HG03575 (cell line): ENCODE measurements at regions not wholly inside any gene's neighbourhood (a gene's known extent, or its start where the extent isn't known, plus 50 kb on each side); places are given as distances from the start of the nearest gene placed in this dataset.

ENCODE experiments used
- ATAC-seq: cut with Tn5 transposase; IDR thresholded peaks from one replicate; pipeline ENCODE4 v1.9.1; 2021; ENCODE audit not compliant: unreplicated experiment, insufficient number of reproducible peaks, low FRiP score; ENCODE audit errors: extremely low read depth

DNA sequence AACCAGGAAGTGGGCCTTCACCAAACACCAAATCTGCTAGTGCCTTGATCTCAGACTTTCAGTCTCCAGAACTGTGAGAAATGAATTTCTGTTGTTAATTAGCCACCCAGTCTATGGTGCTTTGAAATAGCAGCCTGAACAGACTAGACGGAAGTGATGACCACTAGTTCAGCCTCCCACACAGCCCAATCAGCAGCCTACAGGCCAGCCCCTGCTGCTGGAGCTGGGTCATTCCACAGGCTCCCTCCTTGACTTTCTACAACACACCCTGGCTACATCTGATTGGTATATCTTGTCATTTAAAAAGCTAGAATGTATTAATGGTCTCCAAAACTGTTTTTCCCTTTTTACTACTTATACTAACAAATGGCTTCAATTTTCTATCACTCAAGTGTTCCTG is 277.2 kb upstream of the TAC1 start:
- ATAC-seq = no peak

DNA sequence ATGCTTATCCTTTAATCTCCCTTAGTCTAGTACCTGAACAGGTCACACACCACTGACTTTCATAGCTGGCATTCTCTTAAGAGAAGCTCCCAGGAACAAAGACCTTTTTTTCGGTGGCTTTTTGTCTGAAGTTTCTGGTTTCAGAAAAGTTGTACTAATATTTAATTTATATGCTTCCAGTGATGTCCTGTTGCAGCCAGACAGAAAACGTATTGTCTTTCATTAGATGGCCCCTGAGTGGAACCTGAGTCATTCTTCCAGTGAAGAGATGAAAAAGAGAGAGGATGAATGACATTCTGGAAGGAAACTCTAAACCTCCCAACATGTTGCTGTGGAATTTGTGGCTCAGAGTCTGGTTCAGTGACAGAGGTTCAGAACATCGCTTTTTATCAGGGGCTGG is 274.8 kb upstream of the TAC1 start:
- ATAC-seq = no peak

DNA sequence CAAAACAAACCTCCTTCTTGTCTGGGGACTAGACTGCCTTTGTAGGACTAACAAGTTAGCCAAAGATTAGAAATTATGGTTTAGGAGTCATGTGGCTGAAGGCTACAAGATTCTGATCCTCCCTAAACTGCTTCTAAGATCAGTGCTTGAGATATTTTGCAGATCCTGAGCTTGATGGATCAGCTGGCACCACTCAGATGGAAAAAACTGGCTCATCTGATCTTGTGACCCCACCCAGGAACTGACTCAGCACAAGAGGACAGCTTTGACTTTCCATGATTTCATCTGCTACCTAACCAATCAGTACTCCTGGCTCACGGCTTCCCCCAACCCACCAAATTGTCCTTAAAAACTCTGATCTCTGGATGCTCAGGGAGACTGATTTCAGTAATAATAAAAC is 271.5 kb upstream of the TAC1 start:
- ATAC-seq = no peak

DNA sequence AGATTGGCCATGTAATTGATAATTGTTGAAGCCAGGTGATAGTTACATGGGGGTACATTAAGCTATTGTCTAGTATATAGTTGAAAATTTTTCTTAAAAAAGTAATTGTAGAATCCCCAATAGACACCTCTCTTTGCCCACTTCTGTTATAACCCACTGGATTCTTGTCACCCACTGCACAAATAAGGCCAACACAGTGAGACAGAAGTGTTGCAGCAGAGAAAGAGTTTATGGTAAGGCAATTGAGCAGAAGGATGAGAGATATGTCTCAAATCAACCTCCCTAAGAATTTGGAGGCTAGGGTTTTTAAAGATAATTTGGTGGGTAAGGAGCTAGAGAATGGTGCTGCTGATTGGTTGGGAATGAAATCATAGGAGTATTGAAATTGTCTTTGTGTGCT is 270.3 kb upstream of the TAC1 start:
- ATAC-seq = no peak

DNA sequence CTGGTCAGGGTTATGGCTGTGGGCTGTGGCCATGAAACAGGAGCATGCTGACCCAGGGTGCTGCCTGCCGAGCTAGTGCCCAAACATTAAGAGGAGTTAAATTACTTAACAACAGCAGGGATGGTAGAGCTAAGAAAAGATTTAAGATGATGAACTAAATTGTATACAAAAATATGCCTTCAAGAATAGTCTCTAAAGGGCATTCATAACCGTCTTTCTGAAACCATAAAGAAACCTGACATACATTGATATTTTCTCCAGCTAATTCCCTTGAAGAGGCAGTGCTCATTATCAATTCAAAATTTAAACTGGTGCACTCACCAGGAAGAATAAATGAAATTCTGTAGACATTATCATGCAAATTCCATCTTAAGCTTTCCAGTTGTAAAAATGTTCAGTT is 265.8 kb upstream of the TAC1 start:
- no peak for ATAC-seq

DNA sequence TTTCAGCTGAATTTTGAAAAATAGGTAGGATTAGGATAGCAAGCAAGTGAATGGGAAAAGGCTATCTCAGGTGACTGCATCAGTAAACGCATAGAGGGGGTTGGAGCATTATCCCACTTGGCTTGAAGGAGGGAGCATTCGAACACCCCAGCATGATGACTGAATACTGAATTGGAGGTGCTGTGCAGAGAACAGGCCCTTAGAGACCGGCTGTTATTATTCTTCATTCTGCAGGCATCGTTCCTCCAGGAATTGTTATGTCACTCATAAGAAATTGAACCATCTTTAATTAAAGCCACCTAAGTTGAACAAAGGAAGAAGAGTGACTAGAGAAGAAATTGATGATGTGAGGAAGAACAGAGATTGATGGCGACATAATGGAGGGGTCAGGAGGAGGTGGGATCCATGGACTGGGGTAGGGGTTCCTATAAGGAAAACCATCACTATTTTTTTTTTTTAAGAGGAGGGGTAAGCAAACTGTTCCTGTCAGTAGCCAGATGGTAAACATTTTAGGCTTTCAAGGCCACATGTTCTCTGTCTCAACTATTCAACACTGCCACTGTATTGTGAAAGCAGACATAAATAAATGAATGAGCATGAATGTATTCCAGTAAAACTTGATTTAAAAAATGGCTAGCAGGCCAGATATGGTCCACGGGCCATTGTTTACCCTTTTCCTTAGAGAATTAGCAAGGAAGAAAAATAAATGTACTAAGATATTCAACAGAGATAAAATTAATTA is 264.7 kb upstream of the TAC1 start:
- no peak for ATAC-seq

DNA sequence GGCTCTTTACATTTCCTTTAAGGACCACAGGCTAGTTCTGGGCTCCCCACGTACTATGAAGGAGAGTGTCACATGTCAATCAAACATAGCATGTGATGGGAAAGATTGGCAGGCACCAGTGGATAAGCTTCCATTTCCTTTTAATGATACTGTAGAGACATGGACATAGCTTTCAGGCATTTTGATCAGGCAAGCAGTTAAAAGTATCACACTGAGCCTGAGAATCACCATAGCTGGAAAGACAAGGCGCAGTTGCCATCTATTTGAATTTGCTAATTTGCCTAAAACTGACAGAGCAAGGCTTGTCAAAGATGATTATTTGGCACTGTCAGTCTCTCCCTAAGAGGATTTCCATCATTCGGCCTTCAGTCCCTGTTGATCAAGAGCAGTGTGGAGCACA is 263.4 kb upstream of the TAC1 start:
- no peak for ATAC-seq

DNA sequence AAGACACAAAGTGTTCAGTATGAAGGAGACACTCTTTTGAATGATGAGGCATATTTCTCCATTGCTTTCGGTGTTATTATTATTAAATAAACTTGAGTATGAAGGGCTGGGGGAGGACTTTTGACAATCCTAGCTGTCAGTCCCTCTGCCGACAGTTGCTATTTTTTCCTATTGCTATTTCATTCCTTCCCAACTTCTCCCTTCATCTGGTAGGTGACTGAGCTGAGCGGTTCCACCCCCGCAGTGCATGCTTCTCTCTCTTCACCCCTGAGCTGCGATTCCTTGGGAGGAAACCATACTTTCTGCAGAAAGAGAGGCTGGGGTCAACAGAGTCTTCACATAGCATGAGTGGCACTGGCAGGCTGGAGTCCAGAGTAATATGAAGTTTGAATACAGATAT is 261.2 kb upstream of the TAC1 start:
- ATAC-seq = no peak

DNA sequence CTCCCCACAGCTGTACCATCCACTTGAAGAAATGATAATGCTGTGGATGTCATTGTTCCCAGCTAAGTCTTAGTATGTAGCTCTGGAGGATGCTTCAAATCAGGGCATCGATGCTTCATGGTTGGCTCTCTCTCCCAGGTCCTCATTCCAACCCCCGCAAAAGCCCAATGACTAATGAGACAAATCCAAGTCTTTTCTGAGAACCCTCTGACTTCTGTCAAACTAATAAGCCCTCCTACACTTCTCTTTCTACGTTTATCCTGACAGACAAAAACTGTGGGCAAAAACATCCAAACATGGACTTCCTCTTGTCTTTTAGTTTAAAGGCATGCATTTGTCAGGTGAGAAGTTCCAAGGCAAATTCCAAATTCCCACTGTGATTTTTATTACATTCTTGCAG is 260.4 kb upstream of the TAC1 start:
- no peak for ATAC-seq

DNA sequence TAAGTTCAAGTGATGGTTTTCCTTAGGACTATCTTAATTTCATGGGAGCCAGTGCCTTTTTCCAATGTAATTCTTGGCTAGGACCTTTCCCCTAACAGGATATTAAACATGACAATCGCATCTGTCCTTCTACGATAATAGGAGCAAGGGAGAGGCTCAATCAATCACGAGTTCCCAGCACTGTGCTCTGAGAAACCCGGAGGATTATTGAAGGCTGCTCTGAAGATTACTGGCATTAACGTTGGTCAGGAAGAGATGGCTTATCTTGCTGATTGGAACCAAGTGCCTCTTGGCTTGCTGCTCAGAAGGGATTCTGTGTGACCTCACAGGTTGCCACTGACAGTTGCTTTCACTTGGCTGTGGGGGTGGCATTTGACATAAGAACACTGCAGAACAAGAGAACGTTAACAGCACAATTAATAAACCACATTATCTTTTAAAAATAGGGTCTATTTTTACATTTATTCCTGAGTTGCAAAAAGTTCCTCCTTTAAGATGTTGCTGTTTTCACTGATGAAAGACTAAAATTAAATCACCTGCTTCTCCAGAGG is 252.1 kb upstream of the TAC1 start:
- ATAC-seq = no peak

DNA sequence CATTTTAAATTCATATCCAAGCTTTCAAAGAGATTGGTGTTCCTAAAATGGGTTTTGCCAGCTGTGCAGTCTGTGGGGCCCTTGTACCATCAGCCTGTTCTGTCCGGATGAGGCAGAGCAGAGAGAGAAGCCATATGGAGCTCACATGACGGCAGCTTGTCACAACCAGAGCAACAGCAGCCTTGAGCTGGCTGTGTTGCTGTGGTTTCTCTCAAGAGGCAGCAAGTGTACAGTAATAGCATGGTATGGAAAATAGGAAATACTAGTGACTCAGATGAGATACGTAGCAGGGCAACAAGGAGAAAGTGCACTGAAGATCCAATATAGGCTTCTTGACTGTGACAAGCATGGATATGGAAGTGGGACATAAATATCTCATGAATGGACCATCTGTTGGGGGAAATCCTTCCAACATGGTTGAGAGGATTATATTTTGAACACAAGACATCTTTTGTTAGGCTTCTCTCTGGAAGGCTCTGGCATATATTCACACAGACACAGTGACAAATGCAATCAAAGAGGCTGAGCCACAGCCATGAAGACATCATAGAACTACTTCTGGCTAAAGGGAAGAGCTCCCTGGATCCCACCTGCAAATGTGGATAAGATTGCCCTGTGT is 251.0 kb upstream of the TAC1 start:
- no peak for ATAC-seq

DNA sequence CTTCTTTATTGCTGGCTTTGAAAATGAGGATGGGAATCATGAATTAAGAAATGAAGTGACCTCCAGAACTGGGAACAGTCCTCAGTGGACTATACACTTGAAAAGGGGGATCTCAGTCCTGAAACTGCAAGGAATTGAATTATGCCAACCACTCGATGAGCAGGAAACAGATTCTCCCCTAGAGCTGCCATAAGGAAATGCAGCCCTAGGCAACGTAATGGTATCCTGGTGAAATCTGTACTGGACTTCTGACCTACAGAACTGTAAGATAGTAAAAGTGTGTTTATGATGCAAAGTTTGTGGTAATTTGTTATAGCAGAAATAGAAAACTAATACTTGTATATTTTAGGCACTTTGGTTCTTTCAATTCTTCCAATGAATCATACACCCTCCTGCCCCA is 236.4 kb upstream of the TAC1 start:
- ATAC-seq = no peak

DNA sequence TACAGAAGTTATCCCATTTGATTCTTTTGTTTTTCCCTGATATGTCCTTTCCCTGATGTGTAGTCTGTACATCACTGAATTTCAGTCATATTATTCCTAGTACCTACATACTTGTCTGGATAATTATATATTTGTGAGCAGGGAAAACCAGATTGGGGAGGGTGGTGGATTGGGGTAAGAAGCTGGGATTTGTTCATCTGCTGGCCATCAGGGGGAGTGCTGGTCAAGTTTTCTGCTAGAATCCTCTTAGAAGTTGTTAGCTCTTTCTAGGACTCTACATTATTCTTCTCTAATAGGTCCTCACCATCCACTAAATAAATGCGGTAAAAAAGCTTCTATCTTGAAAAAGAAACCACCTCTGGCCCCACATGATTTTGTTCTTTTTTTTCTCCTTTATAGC is 232.7 kb upstream of the TAC1 start:
- ATAC-seq = no peak

DNA sequence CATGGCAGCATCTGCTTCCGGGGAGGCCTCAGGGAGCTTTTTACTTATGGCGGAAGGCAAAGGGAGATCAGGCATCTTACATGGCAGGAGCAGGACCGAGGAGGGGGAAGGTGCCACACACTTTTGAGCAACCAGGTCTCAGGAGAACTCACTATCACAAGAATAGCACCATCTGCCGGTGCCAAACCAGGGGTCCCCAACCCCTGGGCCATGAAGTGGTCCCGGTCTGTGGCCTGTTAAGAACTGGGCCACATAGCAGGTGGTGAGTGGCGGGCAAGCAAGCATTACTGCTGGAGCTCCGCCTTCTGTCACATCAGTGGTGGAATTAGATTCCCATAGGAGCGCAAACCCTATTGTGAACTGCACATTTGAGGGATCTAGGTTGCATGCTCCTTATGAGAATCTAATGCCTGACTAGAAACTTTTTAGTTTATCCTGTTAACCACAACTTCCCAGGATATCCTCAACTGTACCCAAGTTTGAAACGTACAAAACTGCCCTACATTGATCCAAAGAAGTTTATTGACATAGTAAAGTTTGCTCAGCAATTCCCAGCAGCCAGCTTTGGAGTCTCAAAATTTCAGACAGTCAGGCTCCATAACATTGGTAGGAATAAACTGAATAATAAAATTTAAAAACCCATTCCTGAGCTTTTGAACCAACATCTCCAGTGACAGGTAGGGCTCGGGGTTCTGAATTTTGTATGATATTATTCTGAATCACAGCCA is 228.4 kb upstream of the TAC1 start:
- no peak for ATAC-seq

DNA sequence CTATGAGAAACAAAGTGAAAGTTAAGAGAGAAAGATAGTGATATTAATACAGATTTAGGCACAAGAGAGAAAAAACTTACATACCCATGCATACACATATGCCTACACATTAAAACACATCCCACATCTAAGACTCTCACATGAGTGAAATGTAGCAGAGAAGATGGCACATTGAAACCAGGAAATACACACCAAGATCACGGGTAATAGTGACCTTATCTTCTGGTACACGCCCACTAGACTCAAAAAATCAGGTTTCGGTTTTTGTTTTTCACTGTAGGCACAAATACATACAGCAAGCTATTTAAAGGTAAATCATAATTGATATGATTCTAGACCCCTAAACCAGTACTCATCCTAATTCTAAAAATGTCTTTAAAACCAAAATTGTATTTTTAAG is 225.2 kb upstream of the TAC1 start:
- no peak for ATAC-seq

DNA sequence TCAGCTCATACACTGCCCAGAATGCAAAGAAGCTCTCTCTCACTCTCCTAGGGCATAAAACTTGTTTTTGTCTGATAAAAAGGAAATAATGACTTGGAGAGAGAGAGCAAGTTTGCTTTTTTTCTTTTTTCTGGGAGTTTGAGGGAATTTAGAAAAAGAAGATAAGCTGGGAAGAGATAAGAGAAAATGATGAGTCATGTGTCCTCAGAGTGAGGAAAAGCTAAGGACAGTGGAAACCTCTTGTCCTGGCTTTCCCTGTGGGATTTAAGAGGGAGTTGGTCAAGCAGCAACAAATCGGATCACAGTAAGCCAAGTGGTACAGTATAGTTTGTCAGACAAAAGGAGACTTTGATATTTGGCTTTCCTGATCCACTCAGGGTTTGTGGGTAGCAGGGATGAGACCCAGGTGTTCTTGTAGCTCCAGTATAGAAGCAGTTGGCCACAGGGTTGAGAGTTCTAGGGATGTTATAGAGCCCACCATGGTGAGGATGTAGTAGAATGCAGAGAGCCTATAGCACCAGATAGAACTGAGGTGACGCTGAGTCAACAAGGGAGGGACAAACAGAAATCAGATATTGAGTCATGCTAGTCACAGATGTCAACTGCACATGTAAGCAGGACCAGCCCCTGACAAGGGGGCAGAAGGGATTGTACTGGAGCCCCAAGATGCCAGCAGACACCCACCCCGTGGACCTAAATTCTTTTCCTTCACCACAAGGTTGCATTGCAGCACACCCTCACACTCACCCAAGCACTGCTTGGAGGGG is 219.3 kb upstream of the TAC1 start:
- ATAC-seq = no peak

DNA sequence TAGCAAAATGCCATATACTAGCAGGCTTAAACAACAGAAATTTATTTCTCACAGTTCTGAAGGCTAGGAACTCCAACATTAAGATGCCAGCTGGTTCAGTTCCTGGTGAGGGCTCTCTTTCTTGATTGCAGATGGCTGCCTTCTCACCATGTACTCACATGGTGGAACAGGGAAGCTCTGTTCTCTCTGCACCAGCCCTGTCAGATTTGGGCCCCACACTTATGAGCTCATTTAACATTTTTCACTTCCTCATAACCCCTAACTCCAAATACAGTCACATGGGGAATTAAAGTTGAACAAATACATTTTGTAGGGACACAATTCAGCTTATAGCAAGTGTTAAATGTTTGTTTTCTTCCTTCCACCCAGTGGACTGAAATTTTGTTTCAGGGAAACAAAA is 218.6 kb upstream of the TAC1 start:
- ATAC-seq = no peak

DNA sequence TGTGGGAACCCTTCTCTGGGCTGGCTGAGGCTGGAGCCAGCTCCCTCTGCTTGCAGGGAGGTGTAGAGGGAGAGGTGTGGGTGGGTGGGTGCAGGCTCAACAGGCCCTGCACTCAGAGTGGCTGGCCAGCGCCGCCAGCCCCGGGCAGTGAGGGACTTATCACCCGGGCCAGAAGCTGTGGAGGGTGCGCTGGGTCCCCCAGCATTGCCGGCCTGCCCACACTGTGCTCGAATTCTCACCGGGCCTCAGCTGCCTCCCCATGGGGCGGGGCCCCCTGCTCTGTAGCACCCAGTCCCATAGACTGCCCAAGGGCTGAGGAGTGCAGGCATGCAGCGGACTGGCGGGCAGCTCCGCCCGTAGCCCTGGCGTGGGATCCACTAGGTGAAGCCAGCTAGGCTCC is 190.7 kb upstream of the TAC1 start:
- no peak for ATAC-seq

DNA sequence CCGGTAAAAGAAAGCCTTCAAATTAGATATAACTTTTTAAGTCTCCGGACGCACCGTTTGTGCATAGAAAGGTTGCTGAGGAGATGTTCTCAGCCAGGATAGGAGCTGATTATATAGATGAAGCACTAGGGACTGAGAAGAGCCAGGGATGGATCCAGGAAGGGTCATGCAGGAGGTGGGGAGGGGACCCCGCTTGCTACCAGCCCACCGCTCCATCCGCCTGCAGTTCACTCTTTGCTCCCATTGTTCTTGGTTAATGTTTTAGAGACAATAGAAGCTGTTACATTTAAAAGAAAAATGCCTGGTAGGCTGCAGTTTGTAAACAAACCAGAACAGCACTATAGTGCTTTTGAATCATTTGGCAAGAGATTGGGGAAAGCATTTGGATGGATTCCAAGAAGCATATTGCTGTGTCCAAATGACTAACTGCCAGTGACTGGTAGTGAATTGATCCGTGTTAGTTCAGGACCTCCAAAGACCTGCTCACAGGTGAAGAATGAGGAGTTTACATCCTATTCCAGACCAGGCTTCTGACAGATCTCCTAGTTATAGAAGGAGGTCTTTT is 175.9 kb upstream of the TAC1 start:
- no peak for ATAC-seq
